ENCODE measurements at regions not wholly inside any gene's neighbourhood (a gene's known extent, or its start where the extent isn't known, plus 50 kb on each side); places are given as distances from the start of the nearest gene placed in this dataset.
"Not testable (repeated sequence)": the region's sequence is repeated elsewhere in the genome, so short reads cannot be mapped to it uniquely, and the experiment has no call there.

DNA sequence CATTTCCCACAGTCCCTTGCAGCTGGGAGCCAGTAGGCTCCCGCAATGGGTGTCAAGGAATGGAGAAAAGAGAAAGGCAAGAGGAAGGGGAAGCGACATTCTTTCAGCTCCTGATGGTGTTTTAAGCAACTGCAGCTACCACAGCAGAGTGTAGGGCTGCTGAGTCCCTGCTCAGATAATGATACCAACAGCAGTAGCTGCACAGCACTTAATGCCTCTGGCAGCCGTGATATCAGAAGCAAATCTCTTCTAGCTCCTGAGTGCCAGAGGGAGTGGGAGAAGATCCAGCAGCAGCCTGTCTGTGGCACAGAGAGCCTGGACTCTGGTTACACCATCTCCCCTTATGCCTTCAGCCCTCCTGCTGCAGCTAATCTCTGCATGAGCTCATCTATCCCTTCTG lies 186.1 kb upstream of the LMCD1 start:
- not testable (repeated sequence) for H3K27ac ChIP-seq (ENCODE audit: low read depth, low read length); H3K4me3 ChIP-seq (ENCODE audit: low read depth in 1 of 2, low read length in 2 of 2); H3K4me1 ChIP-seq (ENCODE audit: insufficient read depth, low read length); H3K9me3 ChIP-seq (ENCODE audit: low read length); H3K9ac ChIP-seq (ENCODE audit: low read length); H3K36me3 ChIP-seq (ENCODE audit: insufficient read depth, low read length); H3K27me3 ChIP-seq (ENCODE audit: control insufficient read depth in 1 of 2, insufficient read depth in 2 of 2, low read length in 2 of 2)

GRCh38 chr3:8317661-8318649 lies 183.7 kb upstream of the LMCD1 start:
- Histone ChIP-seq H3K27ac (ENCODE audit: low read depth, low read length) (no peak overlapping the region), H3K27me3 (ENCODE audit: control insufficient read depth in 1 of 2, insufficient read depth in 2 of 2, low read length in 2 of 2) (no peaks in the 10 kb centered on the region), H3K4me3 (ENCODE audit: low read depth in 1 of 2, low read length in 2 of 2) (no peak overlapping the region), H3K4me1 (ENCODE audit: insufficient read depth, low read length) (no peaks in the 10 kb centered on the region), H3K36me3 (ENCODE audit: insufficient read depth, low read length) (no peaks in the 10 kb centered on the region), H3K9me3 (ENCODE audit: low read length) (no peaks in the 10 kb centered on the region), H3K9ac (ENCODE audit: low read length) (no peak overlapping the region)

DNA sequence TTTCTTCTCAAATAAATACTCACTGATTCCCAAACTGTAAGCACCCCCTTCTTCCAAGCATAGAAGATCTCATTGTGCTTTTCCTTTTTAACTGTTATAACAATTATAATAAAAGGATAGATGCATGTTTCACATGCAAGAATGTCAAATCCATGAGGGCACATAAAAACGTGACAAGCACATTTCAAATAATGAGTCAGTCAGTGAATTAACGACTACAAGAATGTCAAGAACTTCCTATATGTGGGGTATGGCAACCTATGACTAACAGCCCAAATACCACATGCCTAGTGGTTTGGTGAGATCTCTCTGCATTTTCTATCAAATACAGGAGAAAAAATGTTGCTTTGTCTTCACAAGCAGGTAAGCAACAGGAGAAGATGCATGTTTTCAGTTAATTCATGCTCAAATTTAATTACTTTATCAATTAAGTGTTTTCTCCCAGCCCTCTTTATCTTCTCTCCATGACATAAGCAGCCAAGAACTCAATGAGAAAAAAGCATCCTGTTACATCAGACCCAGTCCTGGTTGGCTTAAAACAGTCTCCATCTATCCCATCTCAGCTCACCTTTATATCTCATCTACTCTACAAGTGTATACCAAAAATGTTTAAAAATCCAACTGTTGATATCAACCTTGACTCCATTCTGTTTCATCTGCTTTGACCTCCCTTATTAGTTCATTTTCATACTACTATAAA lies 181.5 kb upstream of the LMCD1 start:
- Histone ChIP-seq H3K4me3 (ENCODE audit: low read depth in 1 of 2, low read length in 2 of 2) (no peak overlapping the region), H3K4me1 (ENCODE audit: insufficient read depth, low read length) (no peaks in the 10 kb centered on the region), H3K9ac (ENCODE audit: low read length) (no peak overlapping the region), H3K27me3 (ENCODE audit: control insufficient read depth in 1 of 2, insufficient read depth in 2 of 2, low read length in 2 of 2) (no peaks in the 10 kb centered on the region), H3K9me3 (ENCODE audit: low read length) (no peaks in the 10 kb centered on the region), H3K27ac (ENCODE audit: low read depth, low read length) (no peak overlapping the region), H3K36me3 (ENCODE audit: insufficient read depth, low read length) (no peaks in the 10 kb centered on the region)

DNA sequence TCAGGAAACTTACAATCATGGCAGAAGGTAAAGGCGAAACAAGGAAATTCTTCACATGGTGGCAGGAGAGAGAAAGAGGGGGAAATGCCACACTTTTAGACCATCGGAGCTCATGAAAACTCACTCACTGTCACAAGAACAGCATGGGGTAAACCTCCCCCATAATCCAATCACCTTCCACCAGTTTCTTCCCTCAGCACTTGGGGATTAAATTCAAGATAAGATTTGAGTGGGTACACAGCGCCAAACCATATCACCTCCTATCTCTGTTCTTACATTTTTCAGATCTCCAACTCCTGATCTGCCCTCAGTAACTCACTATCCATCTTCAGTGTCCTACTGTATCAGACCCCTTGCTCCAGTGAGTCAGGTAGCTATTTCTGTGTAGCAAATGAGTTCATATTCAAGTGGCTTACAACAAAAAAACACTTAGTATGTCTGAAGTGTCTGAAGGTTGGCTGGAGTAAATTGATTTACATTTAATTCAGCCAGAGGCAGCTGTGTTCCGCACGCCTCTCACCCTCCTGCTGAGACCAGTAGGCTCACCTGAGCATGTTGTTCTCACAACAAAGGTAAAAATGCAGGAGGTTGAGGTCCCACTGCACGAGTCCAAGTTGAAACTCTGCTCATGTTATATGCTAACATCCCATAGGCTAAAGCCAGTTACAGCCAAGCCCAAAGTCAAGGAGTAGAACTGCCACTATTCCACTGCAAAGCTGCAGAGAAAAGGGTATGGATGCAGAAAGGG lies 180.7 kb upstream of the LMCD1 start:
- Histone ChIP-seq H3K9me3 (ENCODE audit: low read length) (no peaks in the 10 kb centered on the region), H3K4me1 (ENCODE audit: insufficient read depth, low read length) (no peaks in the 10 kb centered on the region), H3K4me3 (ENCODE audit: low read depth in 1 of 2, low read length in 2 of 2) (no peak overlapping the region), H3K9ac (ENCODE audit: low read length) (no peak overlapping the region), H3K27ac (ENCODE audit: low read depth, low read length) (no peak overlapping the region), H3K27me3 (ENCODE audit: control insufficient read depth in 1 of 2, insufficient read depth in 2 of 2, low read length in 2 of 2) (no peaks in the 10 kb centered on the region), H3K36me3 (ENCODE audit: insufficient read depth, low read length) (no peaks in the 10 kb centered on the region)

GRCh38 chr3:8324747-8325146 lies 176.9 kb upstream of the LMCD1 start:
- no peak overlapping the region for H3K4me3 ChIP-seq (ENCODE audit: low read depth in 1 of 2, low read length in 2 of 2)
- H3K27ac ChIP-seq (ENCODE audit: low read depth, low read length), result no peak overlapping the region
- H3K27me3 ChIP-seq (ENCODE audit: control insufficient read depth in 1 of 2, insufficient read depth in 2 of 2, low read length in 2 of 2), result no peaks in the 10 kb centered on the region
- H3K9ac ChIP-seq (ENCODE audit: low read length), result no peak overlapping the region
- H3K9me3 ChIP-seq (ENCODE audit: low read length), result no peaks in the 10 kb centered on the region
- H3K4me1 ChIP-seq (ENCODE audit: insufficient read depth, low read length), result no peaks in the 10 kb centered on the region
- no peaks in the 10 kb centered on the region for H3K36me3 ChIP-seq (ENCODE audit: insufficient read depth, low read length)

GRCh38 chr3:8325306-8325705 lies 176.3 kb upstream of the LMCD1 start:
- Histone ChIP-seq H3K4me3 (ENCODE audit: low read depth in 1 of 2, low read length in 2 of 2) (no peak overlapping the region), H3K4me1 (ENCODE audit: insufficient read depth, low read length) (no peaks in the 10 kb centered on the region), H3K27ac (ENCODE audit: low read depth, low read length) (no peak overlapping the region), H3K9me3 (ENCODE audit: low read length) (no peaks in the 10 kb centered on the region), H3K36me3 (ENCODE audit: insufficient read depth, low read length) (no peaks in the 10 kb centered on the region), H3K9ac (ENCODE audit: low read length) (no peak overlapping the region), H3K27me3 (ENCODE audit: control insufficient read depth in 1 of 2, insufficient read depth in 2 of 2, low read length in 2 of 2) (no peaks in the 10 kb centered on the region)

- H3K27ac ChIP-seq (ENCODE audit: low read depth, low read length); H3K27me3 ChIP-seq (ENCODE audit: control insufficient read depth in 1 of 2, insufficient read depth in 2 of 2, low read length in 2 of 2); H3K4me3 ChIP-seq (ENCODE audit: low read depth in 1 of 2, low read length in 2 of 2); H3K9ac ChIP-seq (ENCODE audit: low read length); H3K9me3 ChIP-seq (ENCODE audit: low read length); H3K4me1 ChIP-seq (ENCODE audit: insufficient read depth, low read length); H3K36me3 ChIP-seq (ENCODE audit: insufficient read depth, low read length): not testable (repeated sequence)
Measured at GRCh38 chr3:8325833-8326232, 175.8 kb upstream of the LMCD1 start.

GRCh38 chr3:8327739-8328138 lies 173.9 kb upstream of the LMCD1 start:
- Histone ChIP-seq H3K4me1 (ENCODE audit: insufficient read depth, low read length) (no peaks in the 10 kb centered on the region), H3K9me3 (ENCODE audit: low read length) (no peaks in the 10 kb centered on the region), H3K9ac (ENCODE audit: low read length) (no peak overlapping the region), H3K27me3 (ENCODE audit: control insufficient read depth in 1 of 2, insufficient read depth in 2 of 2, low read length in 2 of 2) (no peaks in the 10 kb centered on the region), H3K27ac (ENCODE audit: low read depth, low read length) (no peak overlapping the region), H3K4me3 (ENCODE audit: low read depth in 1 of 2, low read length in 2 of 2) (no peak overlapping the region), H3K36me3 (ENCODE audit: insufficient read depth, low read length) (no peaks in the 10 kb centered on the region)

DNA sequence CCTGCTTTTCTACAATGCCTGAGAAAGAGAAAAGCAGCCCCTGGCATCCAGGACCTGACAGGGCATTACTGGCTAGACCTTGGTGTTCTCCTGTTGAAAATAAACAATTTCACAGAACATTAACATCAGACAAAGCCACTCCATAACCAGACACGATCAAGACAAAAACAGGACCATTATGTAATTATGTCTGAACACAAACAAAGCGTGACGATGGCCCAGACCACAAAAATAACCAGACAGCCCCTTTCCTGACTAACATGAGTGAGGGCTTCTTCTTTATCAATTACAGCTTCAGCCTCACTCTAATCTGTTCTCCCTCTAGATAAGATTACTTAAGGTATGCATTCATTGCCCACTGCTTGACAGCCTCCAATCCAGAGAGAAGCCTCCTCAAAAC lies 172.7 kb upstream of the LMCD1 start:
- H3K4me1 ChIP-seq (ENCODE audit: insufficient read depth, low read length), result no peaks in the 10 kb centered on the region
- no peaks in the 10 kb centered on the region for H3K27me3 ChIP-seq (ENCODE audit: control insufficient read depth in 1 of 2, insufficient read depth in 2 of 2, low read length in 2 of 2)
- no peaks in the 10 kb centered on the region for H3K9me3 ChIP-seq (ENCODE audit: low read length)
- H3K27ac ChIP-seq (ENCODE audit: low read depth, low read length), result no peak overlapping the region
- H3K36me3 ChIP-seq (ENCODE audit: insufficient read depth, low read length), result no peaks in the 10 kb centered on the region
- no peak overlapping the region for H3K9ac ChIP-seq (ENCODE audit: low read length)
- H3K4me3 ChIP-seq (ENCODE audit: low read depth in 1 of 2, low read length in 2 of 2), result no peak overlapping the region

GRCh38 chr3:8329598-8329997 lies 172.0 kb upstream of the LMCD1 start:
- no peaks in the 10 kb centered on the region for H3K9me3 ChIP-seq (ENCODE audit: low read length)
- no peaks in the 10 kb centered on the region for H3K4me1 ChIP-seq (ENCODE audit: insufficient read depth, low read length)
- no peaks in the 10 kb centered on the region for H3K27me3 ChIP-seq (ENCODE audit: control insufficient read depth in 1 of 2, insufficient read depth in 2 of 2, low read length in 2 of 2)
- H3K36me3 ChIP-seq (ENCODE audit: insufficient read depth, low read length), result no peaks in the 10 kb centered on the region
- H3K4me3 ChIP-seq (ENCODE audit: low read depth in 1 of 2, low read length in 2 of 2), result no peak overlapping the region
- no peak overlapping the region for H3K27ac ChIP-seq (ENCODE audit: low read depth, low read length)
- no peak overlapping the region for H3K9ac ChIP-seq (ENCODE audit: low read length)

DNA sequence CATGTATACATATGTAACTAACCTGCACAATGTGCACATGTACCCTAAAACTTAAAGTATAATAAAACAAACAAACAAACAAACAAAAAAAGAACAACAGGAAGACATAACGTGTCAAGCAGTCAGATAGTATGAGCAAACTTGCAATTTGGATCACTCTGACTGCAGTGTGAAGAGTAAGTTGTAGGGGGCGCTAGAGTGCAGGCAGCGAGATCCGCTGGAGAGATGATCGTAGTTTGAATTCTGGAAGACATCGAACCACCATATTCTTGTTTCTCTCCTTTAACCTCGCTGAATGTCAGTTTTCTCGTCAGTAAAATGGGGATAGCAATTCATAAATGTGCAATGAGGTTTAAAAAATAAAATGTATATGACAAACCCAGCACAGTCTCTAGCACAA lies 165.2 kb upstream of the LMCD1 start:
- no peaks in the 10 kb centered on the region for H3K36me3 ChIP-seq (ENCODE audit: insufficient read depth, low read length)
- no peak overlapping the region for H3K27ac ChIP-seq (ENCODE audit: low read depth, low read length)
- no peak overlapping the region for H3K4me3 ChIP-seq (ENCODE audit: low read depth in 1 of 2, low read length in 2 of 2)
- H3K9me3 ChIP-seq (ENCODE audit: low read length), result no peaks in the 10 kb centered on the region
- no peaks in the 10 kb centered on the region for H3K4me1 ChIP-seq (ENCODE audit: insufficient read depth, low read length)
- H3K27me3 ChIP-seq (ENCODE audit: control insufficient read depth in 1 of 2, insufficient read depth in 2 of 2, low read length in 2 of 2), result no peaks in the 10 kb centered on the region
- no peak overlapping the region for H3K9ac ChIP-seq (ENCODE audit: low read length)
